ENCODE measurements at regions not wholly inside any gene's neighbourhood (a gene's known extent, or its start where the extent isn't known, plus 50 kb on each side); places are given as distances from the start of the nearest gene placed in this dataset.

GRCh38 chr4:100076753-100077152 lies 113.5 kb downstream of the DDIT4L start:
- in situ Hi-C loops (cut with HindIII; ENCODE audit: low pct_unique_long_range_greater_than_20kb, low sequenced_read_pairs) (no loop called here), intact Hi-C loops (cut with micrococcal nuclease; ENCODE audit: unreplicated experiment) (no loop called here)
- TF ChIP-seq, protein P1, sequence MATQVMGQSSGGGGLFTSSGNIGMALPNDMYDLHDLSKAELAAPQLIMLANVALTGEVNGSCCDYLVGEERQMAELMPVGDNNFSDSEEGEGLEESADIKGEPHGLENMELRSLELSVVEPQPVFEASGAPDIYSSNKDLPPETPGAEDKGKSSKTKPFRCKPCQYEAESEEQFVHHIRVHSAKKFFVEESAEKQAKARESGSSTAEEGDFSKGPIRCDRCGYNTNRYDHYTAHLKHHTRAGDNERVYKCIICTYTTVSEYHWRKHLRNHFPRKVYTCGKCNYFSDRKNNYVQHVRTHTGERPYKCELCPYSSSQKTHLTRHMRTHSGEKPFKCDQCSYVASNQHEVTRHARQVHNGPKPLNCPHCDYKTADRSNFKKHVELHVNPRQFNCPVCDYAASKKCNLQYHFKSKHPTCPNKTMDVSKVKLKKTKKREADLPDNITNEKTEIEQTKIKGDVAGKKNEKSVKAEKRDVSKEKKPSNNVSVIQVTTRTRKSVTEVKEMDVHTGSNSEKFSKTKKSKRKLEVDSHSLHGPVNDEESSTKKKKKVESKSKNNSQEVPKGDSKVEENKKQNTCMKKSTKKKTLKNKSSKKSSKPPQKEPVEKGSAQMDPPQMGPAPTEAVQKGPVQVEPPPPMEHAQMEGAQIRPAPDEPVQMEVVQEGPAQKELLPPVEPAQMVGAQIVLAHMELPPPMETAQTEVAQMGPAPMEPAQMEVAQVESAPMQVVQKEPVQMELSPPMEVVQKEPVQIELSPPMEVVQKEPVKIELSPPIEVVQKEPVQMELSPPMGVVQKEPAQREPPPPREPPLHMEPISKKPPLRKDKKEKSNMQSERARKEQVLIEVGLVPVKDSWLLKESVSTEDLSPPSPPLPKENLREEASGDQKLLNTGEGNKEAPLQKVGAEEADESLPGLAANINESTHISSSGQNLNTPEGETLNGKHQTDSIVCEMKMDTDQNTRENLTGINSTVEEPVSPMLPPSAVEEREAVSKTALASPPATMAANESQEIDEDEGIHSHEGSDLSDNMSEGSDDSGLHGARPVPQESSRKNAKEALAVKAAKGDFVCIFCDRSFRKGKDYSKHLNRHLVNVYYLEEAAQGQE (IDR thresholded peaks at IDR 0.05; ENCODE audit: insufficient read depth in 1 of 2, low read depth in 2 of 2, low read length in 1 of 2): no peak
- TF ChIP-seq, protein P2, sequence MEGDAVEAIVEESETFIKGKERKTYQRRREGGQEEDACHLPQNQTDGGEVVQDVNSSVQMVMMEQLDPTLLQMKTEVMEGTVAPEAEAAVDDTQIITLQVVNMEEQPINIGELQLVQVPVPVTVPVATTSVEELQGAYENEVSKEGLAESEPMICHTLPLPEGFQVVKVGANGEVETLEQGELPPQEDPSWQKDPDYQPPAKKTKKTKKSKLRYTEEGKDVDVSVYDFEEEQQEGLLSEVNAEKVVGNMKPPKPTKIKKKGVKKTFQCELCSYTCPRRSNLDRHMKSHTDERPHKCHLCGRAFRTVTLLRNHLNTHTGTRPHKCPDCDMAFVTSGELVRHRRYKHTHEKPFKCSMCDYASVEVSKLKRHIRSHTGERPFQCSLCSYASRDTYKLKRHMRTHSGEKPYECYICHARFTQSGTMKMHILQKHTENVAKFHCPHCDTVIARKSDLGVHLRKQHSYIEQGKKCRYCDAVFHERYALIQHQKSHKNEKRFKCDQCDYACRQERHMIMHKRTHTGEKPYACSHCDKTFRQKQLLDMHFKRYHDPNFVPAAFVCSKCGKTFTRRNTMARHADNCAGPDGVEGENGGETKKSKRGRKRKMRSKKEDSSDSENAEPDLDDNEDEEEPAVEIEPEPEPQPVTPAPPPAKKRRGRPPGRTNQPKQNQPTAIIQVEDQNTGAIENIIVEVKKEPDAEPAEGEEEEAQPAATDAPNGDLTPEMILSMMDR (IDR thresholded peaks at IDR 0.05): no peak
- no peak for TF ChIP-seq SIN3A (IDR thresholded peaks at IDR 0.05; ENCODE audit: borderline replicate concordance, insufficient read depth, low read depth, low read length)
- no peak for TF ChIP-seq POLR2AphosphoS5 (IDR thresholded peaks at IDR 0.05; ENCODE audit: low read depth, low read length)
- no peak for TF ChIP-seq TCF7L2 (IDR thresholded peaks at IDR 0.05; ENCODE audit: low read depth, low read length)
- no peak overlapping the region for H3K4me3 ChIP-seq (ENCODE audit: low read depth in 2 of 2, low read length in 2 of 2)
- DNase-seq (ENCODE audit: low read depth, low spot score) (no peak), ATAC-seq (no peak)
- H3K36me3 ChIP-seq (ENCODE audit: control insufficient read depth, insufficient read depth, low read length): no peaks in the 10 kb centered on the region; the same call in 1 of the 2 replicates
- no peaks in the 10 kb centered on the region for H3K27me3 ChIP-seq (ENCODE audit: control insufficient read depth, insufficient read depth, low read length)
- H3K4me1 ChIP-seq (ENCODE audit: control insufficient read depth, insufficient read depth, low read length): no peaks in the 10 kb centered on the region
- H3K9me3 ChIP-seq (ENCODE audit: control insufficient read depth, insufficient read depth, low read depth, low read length): no peaks in the 10 kb centered on the region
- ChIA-PET POLR2A (no interaction called here), CTCF (no interaction called here)
- H3K27ac ChIP-seq (ENCODE audit: low read length): no peak overlapping the region
- BruUV-seq (replicated peaks): no TSS peak

DNA sequence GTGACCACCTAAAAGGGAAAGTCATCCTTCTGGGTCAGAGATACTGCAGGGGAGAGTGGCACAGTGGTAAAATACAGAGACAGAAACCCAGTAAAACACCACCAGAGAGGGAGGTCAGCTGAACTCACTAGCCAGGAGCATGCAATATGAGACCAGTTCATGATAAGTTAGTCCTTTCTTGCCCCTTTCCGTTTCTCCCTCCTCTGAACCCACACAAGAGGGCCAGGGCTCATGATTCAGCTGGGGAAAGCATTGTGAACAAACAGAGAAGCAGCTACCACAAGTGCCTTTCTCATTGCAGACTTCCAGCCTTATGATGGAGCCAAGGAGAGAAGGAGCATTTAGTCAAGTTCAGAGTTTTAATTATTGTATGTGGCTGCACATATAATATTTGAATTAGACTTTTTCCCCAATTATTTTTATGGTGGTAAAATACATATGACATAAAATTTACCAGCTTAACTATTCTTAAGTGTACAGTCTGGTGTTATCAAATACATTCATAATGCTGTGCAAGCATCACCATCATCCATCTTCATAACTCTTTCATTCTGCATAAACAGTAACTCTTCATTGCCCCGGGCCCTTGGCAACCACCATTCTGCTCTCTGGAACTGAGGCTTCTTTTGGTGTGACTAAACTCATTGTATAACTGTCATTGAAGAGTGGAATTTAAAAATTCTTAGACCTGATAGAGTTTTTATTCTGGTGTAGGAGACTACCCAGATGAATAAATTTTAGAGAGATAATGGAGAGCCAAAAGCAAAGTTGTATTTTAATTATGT lies 114.6 kb downstream of the DDIT4L start:
- CTCF ChIA-PET: no interaction called here
- intact Hi-C loops (cut with micrococcal nuclease; ENCODE audit: unreplicated experiment): no loop called here
- POLR2A ChIA-PET: no interaction called here

More for the DNA sequence above, 114.6 kb downstream of the DDIT4L start:
- Histone ChIP-seq H3K4me3 (ENCODE audit: low read depth in 2 of 2, low read length in 2 of 2) (no peak overlapping the region), H3K27me3 (ENCODE audit: control insufficient read depth, insufficient read depth, low read length) (no peaks in the 10 kb centered on the region), H3K36me3 (ENCODE audit: control insufficient read depth, insufficient read depth, low read length) (no peaks in the 10 kb centered on the region), H3K27ac (ENCODE audit: low read length) (no peak overlapping the region), H3K9me3 (ENCODE audit: control insufficient read depth, insufficient read depth, low read depth, low read length) (no peaks in the 10 kb centered on the region), H3K4me1 (ENCODE audit: control insufficient read depth, insufficient read depth, low read length) (no peaks in the 10 kb centered on the region)
- ATAC-seq: no peak
- TF ChIP-seq, protein P2 (IDR thresholded peaks at IDR 0.05): no peak
- TF ChIP-seq, protein P1 (IDR thresholded peaks at IDR 0.05; ENCODE audit: insufficient read depth in 1 of 2, low read depth in 2 of 2, low read length in 1 of 2): no peak
- TF ChIP-seq SIN3A (IDR thresholded peaks at IDR 0.05; ENCODE audit: borderline replicate concordance, insufficient read depth, low read depth, low read length) (no peak), TCF7L2 (IDR thresholded peaks at IDR 0.05; ENCODE audit: low read depth, low read length) (no peak), POLR2AphosphoS5 (IDR thresholded peaks at IDR 0.05; ENCODE audit: low read depth, low read length) (no peak)
- BruUV-seq (replicated peaks): no TSS peak
- DNase-seq (ENCODE audit: low read depth, low spot score): no peak
- in situ Hi-C loops (cut with HindIII; ENCODE audit: low pct_unique_long_range_greater_than_20kb, low sequenced_read_pairs): no loop called here
